ENCODE measurements at regions not wholly inside any gene's neighbourhood (a gene's known extent, or its start where the extent isn't known, plus 50 kb on each side); places are given as distances from the start of the nearest gene placed in this dataset.

GRCh38 chr11:91261513-91261912, 963.1 kb upstream of the FAT3 start (continued):
- TF ChIP-seq AR (CRISPR knock-in tag; IDR thresholded peaks at IDR 0.05) = no peak

- 0 out of 2 replicates have a peak, but pooled peaks cover 2% of the 10 kb centered on the region for H3K4me1 Mint-ChIP-seq
- ATAC-seq (no peak), DNase-seq (ENCODE audit: low spot score) (no peak)
- H3K9me3 Mint-ChIP-seq = peaks cover 4% of the 10 kb centered on the region; the same call in 1 of the 2 replicates
- POLR2A ChIA-PET = no interaction called here
- no peak overlapping the region for H3K27ac Mint-ChIP-seq
- no peak for TF ChIP-seq ZNF416 (CRISPR knock-in tag; IDR thresholded peaks at IDR 0.05)
- TF ChIP-seq PRRX2 (CRISPR knock-in tag; IDR thresholded peaks at IDR 0.05) = no peak
- no peak for TF ChIP-seq CDX4 (CRISPR knock-in tag; IDR thresholded peaks at IDR 0.05; ENCODE audit: borderline replicate concordance)
- TF ChIP-seq ZNF263 (CRISPR knock-in tag; IDR thresholded peaks at IDR 0.05; ENCODE audit: low read depth) = no peak
- TF ChIP-seq MAX (CRISPR knock-in tag; IDR thresholded peaks at IDR 0.05) = no peak
- no peak for TF ChIP-seq SOX15 (CRISPR knock-in tag; IDR thresholded peaks at IDR 0.05)
- no peak for TF ChIP-seq MXD4 (CRISPR knock-in tag; IDR thresholded peaks at IDR 0.05; ENCODE audit: borderline replicate concordance)
- TF ChIP-seq NR3C1 (CRISPR knock-in tag; conservative IDR thresholded peaks at IDR 0.05; ENCODE audit: low read depth) = no peak
- TF ChIP-seq EMX1 (CRISPR knock-in tag; IDR thresholded peaks at IDR 0.05) = no peak
- no peak for TF ChIP-seq ZBTB21 (CRISPR knock-in tag; IDR thresholded peaks at IDR 0.05; ENCODE audit: borderline replicate concordance)
- CTCF ChIA-PET = interaction anchor here (0.7 kb wide), 1 partner anchor 11 kb away, joined by 3 read pairs; no protein-coding TSS in a partner anchor
- no peaks in the 10 kb centered on the region for H3K36me3 Mint-ChIP-seq
- H3K4me3 Mint-ChIP-seq = no peak overlapping the region
- H3K27me3 Mint-ChIP-seq (ENCODE audit: low read depth) = no peaks in the 10 kb centered on the region
Observed at GRCh38 chr11:91258876-91259275, 965.7 kb upstream of the FAT3 start.

GRCh38 chr11:91257667-91258066, 967.0 kb upstream of the FAT3 start:
- Mint-ChIP-seq H3K9me3 (peaks cover 4% of the 10 kb centered on the region; the same call in 1 of the 2 replicates), H3K4me3 (no peak overlapping the region), H3K27ac (no peak overlapping the region), H3K27me3 (ENCODE audit: low read depth) (no peaks in the 10 kb centered on the region), H3K4me1 (no peaks in the 10 kb centered on the region), H3K36me3 (no peaks in the 10 kb centered on the region)
- POLR2A ChIA-PET = no interaction called here
- CTCF ChIA-PET = no interaction called here
- ATAC-seq = no peak
- DNase-seq (ENCODE audit: low spot score) = no peak
- TF ChIP-seq ZNF396 (CRISPR knock-in tag; IDR thresholded peaks at IDR 0.05; ENCODE audit: borderline replicate concordance) (no peak), SOX15 (CRISPR knock-in tag; IDR thresholded peaks at IDR 0.05) (no peak), ZBTB43 (CRISPR knock-in tag; IDR thresholded peaks at IDR 0.05) (no peak), CTCF (IDR thresholded peaks at IDR 0.05) (no peak), ZNF219 (CRISPR knock-in tag; IDR thresholded peaks at IDR 0.05; ENCODE audit: borderline replicate concordance) (no peak), ZNF317 (CRISPR knock-in tag; IDR thresholded peaks at IDR 0.05; ENCODE audit: borderline replicate concordance, low read depth) (no peak), PRDM15 (CRISPR knock-in tag; IDR thresholded peaks at IDR 0.05) (no peak), NR1H2 (CRISPR knock-in tag; IDR thresholded peaks at IDR 0.05) (no peak), FOXJ3 (CRISPR knock-in tag; IDR thresholded peaks at IDR 0.05; ENCODE audit: borderline replicate concordance) (no peak), GRHL2 (CRISPR knock-in tag; IDR thresholded peaks at IDR 0.05; ENCODE audit: insufficient replicate concordance, severe bottlenecking) (no peak), AR (CRISPR knock-in tag; IDR thresholded peaks at IDR 0.05) (no peak), RORB (CRISPR knock-in tag; IDR thresholded peaks at IDR 0.05) (no peak)
